NCI-H1694 (cell line): ENCODE measurements at regions not wholly inside any gene's neighbourhood (a gene's known extent, or its start where the extent isn't known, plus 50 kb on each side); places are given as distances from the start of the nearest gene placed in this dataset.
"Not testable (repeated sequence)": the region's sequence is repeated elsewhere in the genome, so short reads cannot be mapped to it uniquely, and the experiment has no call there.

ENCODE experiments used
- DNase-seq: peaks from one replicate; lab custom pipeline; 2025; lab: John Stamatoyannopoulos, UW

GRCh38 chr7:55702831-55703230 is 130.5 kb upstream of the VOPP1 start:
- DNase-seq, result not testable (repeated sequence)

GRCh38 chr7:55699450-55699842 is 127.1 kb upstream of the VOPP1 start:
- not testable (repeated sequence) for DNase-seq

GRCh38 chr7:55698607-55699449 is 126.5 kb upstream of the VOPP1 start:
- DNase-seq, result not testable (repeated sequence)

- DNase-seq, result not testable (repeated sequence)
Observed at GRCh38 chr7:55695893-55696701, 123.8 kb upstream of the VOPP1 start.

- not testable (repeated sequence) for DNase-seq
Observed at GRCh38 chr7:55694484-55694883, 122.2 kb upstream of the VOPP1 start.

GRCh38 chr7:55688684-55689681 is 116.7 kb upstream of the VOPP1 start:
- DNase-seq, result not testable (repeated sequence)

- DNase-seq, result not testable (repeated sequence)
Observed at GRCh38 chr7:55688261-55688660, 116.0 kb upstream of the VOPP1 start.

- DNase-seq, result not testable (repeated sequence)
Observed at GRCh38 chr7:55687252-55687651, 115.0 kb upstream of the VOPP1 start.

GRCh38 chr7:55686771-55687170 is 114.5 kb upstream of the VOPP1 start:
- DNase-seq, result not testable (repeated sequence)

GRCh38 chr7:55683501-55683900 is 111.2 kb upstream of the VOPP1 start:
- not testable (repeated sequence) for DNase-seq

GRCh38 chr7:55675589-55675988 is 103.3 kb upstream of the VOPP1 start:
- DNase-seq, result not testable (repeated sequence)

GRCh38 chr7:55673525-55673924 is 101.2 kb upstream of the VOPP1 start:
- not testable (repeated sequence) for DNase-seq

GRCh38 chr7:55672084-55672483 is 99.8 kb upstream of the VOPP1 start:
- DNase-seq, result not testable (repeated sequence)

- DNase-seq, result peak; percentile 84
Observed at GRCh38 chr7:55657654-55658053, 85.4 kb upstream of the VOPP1 start.

- DNase-seq, result no peak
Observed at GRCh38 chr7:55651057-55651456, 78.8 kb upstream of the VOPP1 start.

GRCh38 chr7:55649238-55649637 is 76.9 kb upstream of the VOPP1 start:
- no peak for DNase-seq

- no peak for DNase-seq
Observed at GRCh38 chr7:55644567-55644966, 72.3 kb upstream of the VOPP1 start.

- DNase-seq, result no peak
Observed at GRCh38 chr7:55642266-55642665, 70.0 kb upstream of the VOPP1 start.

GRCh38 chr7:55641811-55642210 is 69.5 kb upstream of the VOPP1 start:
- no peak for DNase-seq

GRCh38 chr7:55641273-55641691 is 69.0 kb upstream of the VOPP1 start:
- DNase-seq, result peak; percentile 90

- no peak for DNase-seq
Observed at GRCh38 chr7:55639640-55640039, 67.3 kb upstream of the VOPP1 start.
